Retinal pigment epithelial cell (primary cell): ENCODE measurements at regions not wholly inside any gene's neighbourhood (a gene's known extent, or its start where the extent isn't known, plus 50 kb on each side); places are given as distances from the start of the nearest gene placed in this dataset.
A peak's percentile ranks its signal among the peaks of the same experiment; 100 is the strongest.

Experiments used
- DNase-seq: peaks from one replicate; pipeline ENCODE4 v3.0.0-alpha.2; 2010; ENCODE audit warnings: low read depth
- H3K4me3 ChIP-seq: 2 replicates; pipeline ENCODE4 v1.5.1; 2011; ENCODE audit warnings: mild to moderate bottlenecking, low read length, control low read depth, moderate library complexity
- TF ChIP-seq, protein P1 (sequence below): conservative IDR thresholded peaks from 2 replicates; pipeline ENCODE4 v1.5.1; 2011; ENCODE audit warnings: low read depth, low read length, control low read depth, inconsistent platforms

DNA sequence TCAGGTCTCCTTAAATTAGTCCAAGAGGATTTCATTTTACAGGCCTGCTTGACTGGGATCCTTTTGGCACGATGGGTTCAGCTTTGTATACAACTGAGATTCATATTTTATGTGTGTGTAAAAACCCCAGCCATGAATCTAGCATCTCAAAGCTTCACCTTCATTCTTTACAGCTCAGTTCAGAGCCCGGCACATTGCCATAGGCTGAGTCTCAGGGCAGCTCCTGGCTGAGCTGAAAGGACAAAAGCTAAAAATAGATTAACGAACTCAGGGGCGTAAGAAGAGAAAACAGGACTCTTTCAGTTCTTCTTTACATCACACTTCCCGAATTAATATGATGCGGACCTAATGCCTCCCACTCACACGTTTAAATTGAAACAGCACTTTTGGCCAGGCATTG, 262.8 kb upstream of the PBX1 start:
- TF ChIP-seq, protein P1, sequence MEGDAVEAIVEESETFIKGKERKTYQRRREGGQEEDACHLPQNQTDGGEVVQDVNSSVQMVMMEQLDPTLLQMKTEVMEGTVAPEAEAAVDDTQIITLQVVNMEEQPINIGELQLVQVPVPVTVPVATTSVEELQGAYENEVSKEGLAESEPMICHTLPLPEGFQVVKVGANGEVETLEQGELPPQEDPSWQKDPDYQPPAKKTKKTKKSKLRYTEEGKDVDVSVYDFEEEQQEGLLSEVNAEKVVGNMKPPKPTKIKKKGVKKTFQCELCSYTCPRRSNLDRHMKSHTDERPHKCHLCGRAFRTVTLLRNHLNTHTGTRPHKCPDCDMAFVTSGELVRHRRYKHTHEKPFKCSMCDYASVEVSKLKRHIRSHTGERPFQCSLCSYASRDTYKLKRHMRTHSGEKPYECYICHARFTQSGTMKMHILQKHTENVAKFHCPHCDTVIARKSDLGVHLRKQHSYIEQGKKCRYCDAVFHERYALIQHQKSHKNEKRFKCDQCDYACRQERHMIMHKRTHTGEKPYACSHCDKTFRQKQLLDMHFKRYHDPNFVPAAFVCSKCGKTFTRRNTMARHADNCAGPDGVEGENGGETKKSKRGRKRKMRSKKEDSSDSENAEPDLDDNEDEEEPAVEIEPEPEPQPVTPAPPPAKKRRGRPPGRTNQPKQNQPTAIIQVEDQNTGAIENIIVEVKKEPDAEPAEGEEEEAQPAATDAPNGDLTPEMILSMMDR: no peak
- no peak for DNase-seq
- H3K4me3 ChIP-seq: no peak overlapping the region

- no peak overlapping the region for H3K4me3 ChIP-seq
- TF ChIP-seq, protein P1: no peak
- no peak for DNase-seq
Observed at GRCh38 chr1:164308101-164308500, 250.9 kb upstream of the PBX1 start.

- TF ChIP-seq, protein P1: no peak
- no peak for DNase-seq
- H3K4me3 ChIP-seq: no peak overlapping the region
Observed at GRCh38 chr1:164310166-164310565, 248.8 kb upstream of the PBX1 start.

DNA sequence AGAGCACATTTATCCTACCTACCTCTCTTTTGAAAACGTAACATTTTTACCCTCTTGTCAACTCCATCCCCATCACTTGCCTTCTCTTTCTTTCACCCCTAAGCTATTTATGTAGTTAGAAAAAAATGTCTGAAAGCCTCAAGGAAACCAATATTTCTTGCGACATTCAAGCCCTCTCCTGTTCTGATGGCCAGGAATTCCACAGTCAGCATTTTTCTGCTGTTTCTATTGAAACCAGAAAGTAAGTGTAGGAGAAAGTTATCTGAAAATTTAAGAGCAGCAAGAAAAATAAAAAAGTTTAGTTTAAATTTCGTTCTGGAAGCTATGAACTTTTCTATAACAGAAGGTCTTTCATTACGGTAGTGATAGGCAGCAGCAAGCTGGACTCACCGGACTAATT, 247.6 kb upstream of the PBX1 start:
- no peak for DNase-seq
- H3K4me3 ChIP-seq: no peak overlapping the region
- TF ChIP-seq, protein P1: no peak

- DNase-seq: no peak
- TF ChIP-seq, protein P1: no peak
- peak overlapping the region; percentile 47 for H3K4me3 ChIP-seq
Observed at GRCh38 chr1:164320790-164321731, 237.9 kb upstream of the PBX1 start.

DNA sequence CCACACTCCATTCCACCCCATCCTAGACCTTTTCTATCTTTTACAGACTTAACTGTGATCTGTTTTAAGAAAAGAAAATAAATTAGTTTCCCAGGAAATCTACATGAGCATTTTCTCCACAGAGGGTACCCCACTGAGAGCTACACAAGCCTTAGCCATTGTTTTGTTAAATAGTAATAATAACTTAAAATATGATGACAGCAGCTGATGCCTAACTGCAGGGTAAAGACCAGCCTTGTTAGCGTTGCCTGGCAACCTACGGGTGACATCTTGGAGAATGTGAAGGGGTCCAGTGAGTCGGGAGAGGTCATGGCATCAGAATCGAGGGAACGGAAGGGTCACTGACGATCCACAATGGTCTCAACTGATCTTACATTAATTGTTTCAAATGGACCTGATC, 233.2 kb upstream of the PBX1 start:
- DNase-seq: no peak
- TF ChIP-seq, protein P1: no peak
- H3K4me3 ChIP-seq: no peak overlapping the region

DNA sequence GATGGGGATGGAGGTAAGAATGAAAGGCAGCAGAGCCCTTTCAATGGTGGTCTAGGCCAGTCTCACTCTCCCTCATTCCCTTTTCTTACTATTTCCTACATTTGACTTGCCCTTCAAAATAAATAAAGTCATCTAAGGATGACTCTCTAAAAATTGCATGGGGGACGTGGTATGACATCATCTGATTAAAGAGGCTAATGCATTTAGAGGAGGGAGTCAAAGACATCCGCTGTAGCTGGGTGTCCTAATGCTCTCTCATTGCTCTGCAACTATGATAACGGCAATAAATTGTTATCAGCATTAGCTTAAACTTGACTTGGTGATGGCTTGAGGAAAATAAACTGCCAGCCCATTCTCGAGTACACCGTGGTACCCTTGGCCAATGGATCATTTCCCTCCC, 225.6 kb upstream of the PBX1 start:
- TF ChIP-seq, protein P1: no peak
- DNase-seq: no peak
- H3K4me3 ChIP-seq: no peak overlapping the region
